Thoracic aorta (tissue), 2 donors: ENCODE measurements at regions not wholly inside any gene's neighbourhood (a gene's known extent, or its start where the extent isn't known, plus 50 kb on each side); places are given as distances from the start of the nearest gene placed in this dataset.
"Not testable (repeated sequence)": the region's sequence is repeated elsewhere in the genome, so short reads cannot be mapped to it uniquely, and the experiment has no call there.

Experiments
- ATAC-seq: fragments of 150-250 bp; one replicate; pipeline ENCODE4 v1.8.0; 2017; ENCODE audit warnings: low read depth; ENCODE audit not compliant: insufficient number of reproducible peaks, low FRiP score
- DNase-seq: peaks from one replicate; pipeline ENCODE4 v3.0.0-alpha.2; 2020; ENCODE audit warnings: low spot score
- H3K27ac ChIP-seq, 2 donors: fragments of 200-600 bp; sonication (generic); 1 replicate in 1 of 2; 2 replicates in 1 of 2; pipeline ENCODE4 v1.5.1; 2016; ENCODE audit warnings: mild to moderate bottlenecking in 2 of 2, moderate library complexity in 2 of 2
- H3K27me3 ChIP-seq: fragments of 200-600 bp; sonication (generic); replicated peaks from 2 replicates; pipeline ENCODE4 v1.6.0; 2016; ENCODE audit warnings: mild to moderate bottlenecking; ENCODE audit not compliant: insufficient read depth
- H3K36me3 ChIP-seq: fragments of 200-600 bp; sonication (generic); one replicate; pipeline ENCODE4 v1.5.1; 2016
- H3K4me1 ChIP-seq, 2 donors: fragments of 200-600 bp; sonication (generic); 1 replicate in 1 of 2; 2 replicates in 1 of 2; pipeline versions ENCODE4 v1.5.1 to v1.6.0; 2016; ENCODE audit warnings: low read depth in 2 of 2, mild to moderate bottlenecking in 1 of 2; ENCODE audit not compliant: control insufficient read depth in 1 of 2
- H3K4me3 ChIP-seq: fragments of 200-600 bp; sonication (generic); 2 replicates; pipeline ENCODE4 v1.5.1; 2016; ENCODE audit warnings: mild to moderate bottlenecking
- H3K9me3 ChIP-seq: fragments of 200-600 bp; sonication (generic); 2 replicates; pipeline ENCODE4 v1.5.1; 2016
- TF ChIP-seq, protein P1 (sequence below): fragments of 200-600 bp; sonication (generic); IDR thresholded peaks from one replicate; pipeline ENCODE4 v1.5.1; 2019; ENCODE audit warnings: antibody characterized with exemption

DNA sequence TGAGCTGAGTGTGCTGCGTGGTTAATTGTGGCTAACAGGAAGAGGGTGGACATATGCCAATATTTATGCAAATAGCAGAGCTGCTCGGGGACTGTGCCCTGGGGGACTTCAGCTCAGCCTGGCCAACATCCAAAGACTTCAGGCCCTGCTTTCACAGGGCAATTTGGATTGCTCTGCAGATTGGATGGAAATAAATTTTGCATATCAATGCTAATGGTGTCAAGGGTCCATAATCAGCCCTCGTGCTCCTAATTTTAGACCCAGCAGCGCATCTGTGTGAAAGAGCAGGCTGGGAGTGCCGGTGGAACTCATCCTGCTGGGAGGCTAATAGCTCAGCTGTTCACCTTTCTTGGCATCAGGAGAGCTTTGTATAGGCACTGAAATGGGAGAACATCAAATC, 270.1 kb downstream of the TCERG1L start:
- Histone ChIP-seq H3K4me3 (no peak overlapping the region), H3K4me1 (no peaks in the 10 kb centered on the region), H3K9me3 (no peaks in the 10 kb centered on the region), H3K27me3 (no peaks in the 10 kb centered on the region), H3K27ac (no peak overlapping the region), H3K36me3 (no peaks in the 10 kb centered on the region)
- DNase-seq (no peak), ATAC-seq (no peak)
- TF ChIP-seq, protein P1, sequence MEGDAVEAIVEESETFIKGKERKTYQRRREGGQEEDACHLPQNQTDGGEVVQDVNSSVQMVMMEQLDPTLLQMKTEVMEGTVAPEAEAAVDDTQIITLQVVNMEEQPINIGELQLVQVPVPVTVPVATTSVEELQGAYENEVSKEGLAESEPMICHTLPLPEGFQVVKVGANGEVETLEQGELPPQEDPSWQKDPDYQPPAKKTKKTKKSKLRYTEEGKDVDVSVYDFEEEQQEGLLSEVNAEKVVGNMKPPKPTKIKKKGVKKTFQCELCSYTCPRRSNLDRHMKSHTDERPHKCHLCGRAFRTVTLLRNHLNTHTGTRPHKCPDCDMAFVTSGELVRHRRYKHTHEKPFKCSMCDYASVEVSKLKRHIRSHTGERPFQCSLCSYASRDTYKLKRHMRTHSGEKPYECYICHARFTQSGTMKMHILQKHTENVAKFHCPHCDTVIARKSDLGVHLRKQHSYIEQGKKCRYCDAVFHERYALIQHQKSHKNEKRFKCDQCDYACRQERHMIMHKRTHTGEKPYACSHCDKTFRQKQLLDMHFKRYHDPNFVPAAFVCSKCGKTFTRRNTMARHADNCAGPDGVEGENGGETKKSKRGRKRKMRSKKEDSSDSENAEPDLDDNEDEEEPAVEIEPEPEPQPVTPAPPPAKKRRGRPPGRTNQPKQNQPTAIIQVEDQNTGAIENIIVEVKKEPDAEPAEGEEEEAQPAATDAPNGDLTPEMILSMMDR: no peak

DNA sequence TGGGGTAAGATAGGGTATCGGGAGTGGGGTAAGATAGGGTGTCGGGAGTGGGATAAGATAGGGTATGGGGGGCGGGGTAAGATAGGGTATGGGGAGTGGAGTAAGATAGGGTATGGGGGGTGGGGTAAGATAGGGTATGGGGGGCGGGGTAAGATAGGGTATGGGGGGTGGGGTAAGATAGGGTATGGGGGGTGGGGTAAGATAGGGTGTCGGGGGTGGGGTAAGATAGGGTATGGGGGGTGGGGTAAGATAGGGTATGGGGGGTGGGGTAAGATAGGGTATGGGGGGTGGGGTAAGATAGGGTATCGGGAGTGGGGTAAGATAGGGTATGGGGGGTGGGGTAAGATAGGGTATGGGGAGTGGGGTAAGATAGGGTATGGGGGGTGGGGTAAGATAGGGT, 269.5 kb downstream of the TCERG1L start:
- H3K36me3 ChIP-seq, H3K27ac ChIP-seq, DNase-seq, ATAC-seq, H3K27me3 ChIP-seq, H3K4me3 ChIP-seq, H3K4me1 ChIP-seq, H3K9me3 ChIP-seq: not testable (repeated sequence)
